Coronary artery (tissue), 2 donors: ENCODE measurements at regions not wholly inside any gene's neighbourhood (a gene's known extent, or its start where the extent isn't known, plus 50 kb on each side); places are given as distances from the start of the nearest gene placed in this dataset.
A peak's percentile ranks its signal among the peaks of the same experiment; 100 is the strongest.

Experiments
- DNase-seq: peaks from one replicate; pipeline ENCODE4 v3.0.0-alpha.2; 2017; ENCODE audit warnings: low spot score
- H3K27ac ChIP-seq, 2 donors: fragments of 200-600 bp; sonication (generic); one replicate each; pipeline ENCODE4 v1.5.1; 2016 to 2019
- H3K4me3 ChIP-seq: fragments of 200-600 bp; sonication (generic); 2 replicates; pipeline ENCODE4 v1.5.1; 2016; ENCODE audit warnings: mild to moderate bottlenecking, moderate library complexity
- TF ChIP-seq, protein P1 (sequence below): fragments of 200-600 bp; sonication (generic); IDR thresholded peaks from one replicate; pipeline ENCODE4 v1.5.1; 2019; ENCODE audit warnings: antibody characterized with exemption

DNA sequence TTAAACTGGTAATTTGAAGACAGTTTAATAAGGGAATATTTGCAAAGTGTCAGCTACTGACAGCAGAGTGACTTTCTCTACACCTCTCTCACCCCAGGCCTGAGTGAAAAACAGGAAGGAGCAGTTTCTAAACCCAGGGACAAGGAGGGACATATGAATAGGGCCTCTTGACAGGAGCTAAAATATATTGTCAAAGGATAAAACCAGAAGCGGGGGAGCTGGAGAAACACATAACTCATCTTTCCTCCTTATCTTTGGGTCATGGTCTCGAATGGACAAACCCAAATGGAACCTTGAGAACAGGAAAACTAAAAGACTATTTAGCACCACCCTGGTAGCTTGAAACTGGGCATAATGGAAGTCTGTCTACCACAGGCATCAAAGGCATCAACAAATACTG lies 197.5 kb upstream of the FOXA2 start:
- H3K27ac ChIP-seq, result no peak overlapping the region
- no peak overlapping the region for H3K4me3 ChIP-seq
- no peak for DNase-seq
- TF ChIP-seq, protein P1, sequence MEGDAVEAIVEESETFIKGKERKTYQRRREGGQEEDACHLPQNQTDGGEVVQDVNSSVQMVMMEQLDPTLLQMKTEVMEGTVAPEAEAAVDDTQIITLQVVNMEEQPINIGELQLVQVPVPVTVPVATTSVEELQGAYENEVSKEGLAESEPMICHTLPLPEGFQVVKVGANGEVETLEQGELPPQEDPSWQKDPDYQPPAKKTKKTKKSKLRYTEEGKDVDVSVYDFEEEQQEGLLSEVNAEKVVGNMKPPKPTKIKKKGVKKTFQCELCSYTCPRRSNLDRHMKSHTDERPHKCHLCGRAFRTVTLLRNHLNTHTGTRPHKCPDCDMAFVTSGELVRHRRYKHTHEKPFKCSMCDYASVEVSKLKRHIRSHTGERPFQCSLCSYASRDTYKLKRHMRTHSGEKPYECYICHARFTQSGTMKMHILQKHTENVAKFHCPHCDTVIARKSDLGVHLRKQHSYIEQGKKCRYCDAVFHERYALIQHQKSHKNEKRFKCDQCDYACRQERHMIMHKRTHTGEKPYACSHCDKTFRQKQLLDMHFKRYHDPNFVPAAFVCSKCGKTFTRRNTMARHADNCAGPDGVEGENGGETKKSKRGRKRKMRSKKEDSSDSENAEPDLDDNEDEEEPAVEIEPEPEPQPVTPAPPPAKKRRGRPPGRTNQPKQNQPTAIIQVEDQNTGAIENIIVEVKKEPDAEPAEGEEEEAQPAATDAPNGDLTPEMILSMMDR, result no peak

GRCh38 chr20:22789676-22790075 lies 205.3 kb upstream of the FOXA2 start:
- TF ChIP-seq, protein P1, result no peak

GRCh38 chr20:22791396-22791795 lies 207.0 kb upstream of the FOXA2 start:
- Histone ChIP-seq H3K27ac (peak overlapping the region in 1 of 2 donors; percentile 15), H3K4me3 (no peak overlapping the region)
- TF ChIP-seq, protein P1, result no peak
- DNase-seq, result no peak

More at GRCh38 chr20:22789676-22790075, 205.3 kb upstream of the FOXA2 start:
- DNase-seq, result no peak
- Histone ChIP-seq H3K4me3 (no peak overlapping the region), H3K27ac (no peak overlapping the region)

- TF ChIP-seq, protein P1, result no peak
- Histone ChIP-seq H3K4me3 (no peak overlapping the region), H3K27ac (peak overlapping the region in 1 of 2 donors; percentile 14)
- no peak for DNase-seq
Measured at GRCh38 chr20:22791877-22792525, 207.6 kb upstream of the FOXA2 start.

GRCh38 chr20:22794200-22794599 lies 209.8 kb upstream of the FOXA2 start:
- TF ChIP-seq, protein P1, result no peak
- Histone ChIP-seq H3K4me3 (no peak overlapping the region), H3K27ac (peak overlapping the region in 1 of 2 donors; percentile 6)
- no peak for DNase-seq

GRCh38 chr20:22795433-22795832 lies 211.1 kb upstream of the FOXA2 start:
- DNase-seq, result no peak
- TF ChIP-seq, protein P1, result no peak
- peak overlapping the region; percentile 6 for H3K4me3 ChIP-seq
- H3K27ac ChIP-seq, result peak overlapping the region; percentile 73 to 90

DNA sequence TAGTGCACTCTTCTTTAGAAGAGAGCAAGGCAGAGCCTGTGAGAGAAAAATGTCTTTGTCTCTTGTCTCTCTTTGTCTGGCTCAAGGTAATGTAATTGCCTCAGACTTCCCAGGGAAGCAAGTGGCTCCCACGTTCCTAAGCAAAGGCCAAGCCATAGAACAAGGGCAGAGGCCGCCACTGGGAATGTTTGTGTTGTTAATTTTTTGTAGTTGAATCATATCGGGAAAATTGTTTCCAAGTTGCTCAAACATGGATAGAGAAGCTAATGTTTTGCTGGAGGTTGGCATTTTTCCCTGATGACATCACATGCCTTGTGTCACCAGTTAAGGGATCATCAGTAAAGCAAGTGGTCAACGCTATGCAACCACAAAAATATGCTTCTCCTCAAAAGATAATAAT lies 211.5 kb upstream of the FOXA2 start:
- TF ChIP-seq, protein P1, result no peak
- Histone ChIP-seq H3K4me3 (peak overlapping the region; percentile 6), H3K27ac (peak overlapping the region; percentile 73 to 90)
- peak; percentile 82 for DNase-seq
